ENCODE measurements at regions not wholly inside any gene's neighbourhood (a gene's known extent, or its start where the extent isn't known, plus 50 kb on each side); places are given as distances from the start of the nearest gene placed in this dataset.
"Not testable (repeated sequence)": the region's sequence is repeated elsewhere in the genome, so short reads cannot be mapped to it uniquely, and the experiment has no call there.

- ATAC-seq (no peak), DNase-seq (no peak)
- intact Hi-C loops (cut with DNase I) = no loop called here
Measured at GRCh38 chr4:131001371-131001770, 1905.4 kb downstream of the C4orf33 start.

GRCh38 chr4:131002132-131002531, 1906.2 kb downstream of the C4orf33 start:
- Histone ChIP-seq H3K27ac (no peak overlapping the region), H3K9me3 (no peaks in the 10 kb centered on the region), H3K36me3 (no peaks in the 10 kb centered on the region), H3K4me1 (no peaks in the 10 kb centered on the region), H3K4me3 (no peak overlapping the region), H3K27me3 (no peaks in the 10 kb centered on the region)
- TF ChIP-seq POLR2A (IDR thresholded peaks at IDR 0.05) (no peak), CTCF (IDR thresholded peaks at IDR 0.05) (no peak)
- WGBS (ENCODE audit: insufficient coverage, low coverage, low lambda C conversion rate, missing lambda C conversion rate) = 42% methylated on average over 1 of the region's 1 CpG
- no peak for ATAC-seq
- no peak for DNase-seq
- intact Hi-C loops (cut with DNase I) = no loop called here

More at GRCh38 chr4:131001371-131001770, 1905.4 kb downstream of the C4orf33 start:
- TF ChIP-seq POLR2A (IDR thresholded peaks at IDR 0.05) (no peak), CTCF (IDR thresholded peaks at IDR 0.05) (no peak)
- no peaks in the 10 kb centered on the region for H3K36me3 ChIP-seq
- no peak overlapping the region for H3K4me3 ChIP-seq
- no peaks in the 10 kb centered on the region for H3K4me1 ChIP-seq
- no peak overlapping the region for H3K27ac ChIP-seq
- H3K27me3 ChIP-seq = no peaks in the 10 kb centered on the region
- no peaks in the 10 kb centered on the region for H3K9me3 ChIP-seq

GRCh38 chr4:131006388-131006787, 1910.4 kb downstream of the C4orf33 start:
- no peaks in the 10 kb centered on the region for H3K9me3 ChIP-seq
- WGBS (ENCODE audit: insufficient coverage, low coverage, low lambda C conversion rate, missing lambda C conversion rate) = 71% methylated on average over 6 of the region's 6 CpGs
- H3K4me3 ChIP-seq = no peak overlapping the region
- no peak overlapping the region for H3K27ac ChIP-seq
- H3K36me3 ChIP-seq = no peaks in the 10 kb centered on the region
- DNase-seq (no peak), ATAC-seq (no peak)
- intact Hi-C loops (cut with DNase I) = no loop called here
- TF ChIP-seq CTCF (IDR thresholded peaks at IDR 0.05) = no peak
- no peak for TF ChIP-seq POLR2A (IDR thresholded peaks at IDR 0.05)
- H3K4me1 ChIP-seq = no peaks in the 10 kb centered on the region
- no peaks in the 10 kb centered on the region for H3K27me3 ChIP-seq

GRCh38 chr4:131011961-131012360, 1916.0 kb downstream of the C4orf33 start:
- H3K36me3 ChIP-seq; ATAC-seq; H3K4me3 ChIP-seq; intact Hi-C loops (cut with DNase I); H3K27me3 ChIP-seq; H3K4me1 ChIP-seq; DNase-seq; H3K9me3 ChIP-seq; H3K27ac ChIP-seq: not testable (repeated sequence)
- 70% methylated on average over 4 of the region's 4 CpGs for WGBS (ENCODE audit: insufficient coverage, low coverage, low lambda C conversion rate, missing lambda C conversion rate)

GRCh38 chr4:131013226-131013625, 1917.3 kb downstream of the C4orf33 start:
- DNase-seq (no peak), ATAC-seq (no peak)
- H3K9me3 ChIP-seq = no peaks in the 10 kb centered on the region
- intact Hi-C loops (cut with DNase I) = no loop called here
- WGBS (ENCODE audit: insufficient coverage, low coverage, low lambda C conversion rate, missing lambda C conversion rate) = 55% methylated on average over 1 of the region's 1 CpG
- no peaks in the 10 kb centered on the region for H3K4me1 ChIP-seq
- H3K27me3 ChIP-seq = no peaks in the 10 kb centered on the region
- H3K4me3 ChIP-seq = no peak overlapping the region
- H3K27ac ChIP-seq = no peak overlapping the region
- TF ChIP-seq POLR2A (IDR thresholded peaks at IDR 0.05) (no peak), CTCF (IDR thresholded peaks at IDR 0.05) (no peak)
- no peaks in the 10 kb centered on the region for H3K36me3 ChIP-seq

All from right lobe of liver (tissue), 6 donors.